ENCODE measurements at regions not wholly inside any gene's neighbourhood (a gene's known extent, or its start where the extent isn't known, plus 50 kb on each side); places are given as distances from the start of the nearest gene placed in this dataset.

GRCh38 chr3:95994338-95994737 lies 820.1 kb upstream of the EPHA6 start:
- no peak for TF ChIP-seq NANOG (IDR thresholded peaks at IDR 0.05; ENCODE audit: borderline replicate concordance)
- Mint-ChIP-seq H3K36me3 (ENCODE audit: low read depth) (peaks cover 6% of the 10 kb centered on the region; the same call in 2 of the 3 replicates), H3K9me3 (peaks cover 7% of the 10 kb centered on the region), H3K4me3 (no peak overlapping the region), H3K4me1 (no peaks in the 10 kb centered on the region), H3K27me3 (ENCODE audit: insufficient read depth, low read depth, poor library complexity) (no peaks in the 10 kb centered on the region), H3K27ac (no peak overlapping the region)
- H3K9me2 ChIP-seq (ENCODE audit: insufficient read depth) = no peaks in the 10 kb centered on the region
- H3F3A ChIP-seq (replicated peaks; ENCODE audit: low read depth) = no peaks in the 10 kb centered on the region
- no peak overlapping the region for H3K27ac ChIP-seq (ENCODE audit: low read depth)
- DNase-seq (ENCODE audit: low spot score) (no peak), ATAC-seq (no peak)
- H3K79me2 ChIP-seq (replicated peaks; ENCODE audit: insufficient read depth) = no peaks in the 10 kb centered on the region
- no peaks in the 10 kb centered on the region for H4K20me1 ChIP-seq (replicated peaks; ENCODE audit: insufficient read depth)
- H3K4me1 ChIP-seq (ENCODE audit: insufficient read depth) = no peaks in the 10 kb centered on the region
- H3K36me3 ChIP-seq (ENCODE audit: insufficient read depth) = no peaks in the 10 kb centered on the region
- H3K4me3 ChIP-seq = no peak overlapping the region
- H2AFZ ChIP-seq = no peak overlapping the region
- no peak overlapping the region for H3K4me2 ChIP-seq
- H3K27me3 ChIP-seq (ENCODE audit: insufficient read depth) = no peaks in the 10 kb centered on the region

GRCh38 chr3:96000966-96001365 lies 813.4 kb upstream of the EPHA6 start:
- H3K79me2 ChIP-seq (replicated peaks; ENCODE audit: insufficient read depth) = no peaks in the 10 kb centered on the region
- H3K4me1 ChIP-seq (ENCODE audit: insufficient read depth) = no peaks in the 10 kb centered on the region
- H3K9me2 ChIP-seq (ENCODE audit: insufficient read depth) = no peaks in the 10 kb centered on the region
- H2AFZ ChIP-seq = no peak overlapping the region
- H3K27ac ChIP-seq (ENCODE audit: low read depth) = no peak overlapping the region
- no peaks in the 10 kb centered on the region for H3K36me3 ChIP-seq (ENCODE audit: insufficient read depth)
- Mint-ChIP-seq H3K9me3 (peaks cover 29% of the 10 kb centered on the region), H3K4me1 (no peaks in the 10 kb centered on the region), H3K27me3 (ENCODE audit: insufficient read depth, low read depth, poor library complexity) (no peaks in the 10 kb centered on the region), H3K27ac (no peak overlapping the region), H3K4me3 (no peak overlapping the region), H3K36me3 (ENCODE audit: low read depth) (peaks cover 18% of the 10 kb centered on the region)
- H3F3A ChIP-seq (replicated peaks; ENCODE audit: low read depth) = no peaks in the 10 kb centered on the region
- DNase-seq (ENCODE audit: low spot score) (no peak), ATAC-seq (no peak)
- TF ChIP-seq REST (IDR thresholded peaks at IDR 0.05; ENCODE audit: unreplicated experiment) (no peak), CREB1 (CRISPR knock-in tag; IDR thresholded peaks at IDR 0.05; ENCODE audit: low read depth) (no peak), ETS1 (IDR thresholded peaks at IDR 0.05) (no peak), POLR2AphosphoS5 (IDR thresholded peaks at IDR 0.05; ENCODE audit: low read depth) (no peak)
- H4K20me1 ChIP-seq (replicated peaks; ENCODE audit: insufficient read depth) = no peaks in the 10 kb centered on the region
- H3K27me3 ChIP-seq (ENCODE audit: insufficient read depth) = no peaks in the 10 kb centered on the region
- H3K4me2 ChIP-seq = no peak overlapping the region
- H3K4me3 ChIP-seq = no peak overlapping the region

GRCh38 chr3:96007650-96008195 lies 806.7 kb upstream of the EPHA6 start:
- Mint-ChIP-seq H3K27ac (no peak overlapping the region), H3K36me3 (ENCODE audit: low read depth) (no peaks in the 10 kb centered on the region), H3K9me3 (no peaks in the 10 kb centered on the region; the same call in 2 of the 3 replicates), H3K4me3 (no peak overlapping the region), H3K4me1 (no peaks in the 10 kb centered on the region), H3K27me3 (ENCODE audit: insufficient read depth, low read depth, poor library complexity) (no peaks in the 10 kb centered on the region)
- Histone ChIP-seq H4K20me1 (replicated peaks; ENCODE audit: insufficient read depth) (no peaks in the 10 kb centered on the region), H3K4me2 (no peak overlapping the region), H2AFZ (no peak overlapping the region), H3K27me3 (ENCODE audit: insufficient read depth) (no peaks in the 10 kb centered on the region), H3K4me3 (no peak overlapping the region), H3K4me1 (ENCODE audit: insufficient read depth) (no peaks in the 10 kb centered on the region), H3K36me3 (ENCODE audit: insufficient read depth) (no peaks in the 10 kb centered on the region), H3K9me2 (ENCODE audit: insufficient read depth) (peaks cover 8% of the 10 kb centered on the region), H3F3A (replicated peaks; ENCODE audit: low read depth) (no peaks in the 10 kb centered on the region), H3K79me2 (replicated peaks; ENCODE audit: insufficient read depth) (no peaks in the 10 kb centered on the region), H3K27ac (ENCODE audit: low read depth) (no peak overlapping the region)
- no peak for DNase-seq (ENCODE audit: low spot score)
- ATAC-seq = no peak
- no peak for TF ChIP-seq CREB1 (CRISPR knock-in tag; IDR thresholded peaks at IDR 0.05; ENCODE audit: low read depth)
- TF ChIP-seq ZNF331 (CRISPR knock-in tag; IDR thresholded peaks at IDR 0.05; ENCODE audit: low read depth) = no peak
- TF ChIP-seq JUNB (IDR thresholded peaks at IDR 0.05; ENCODE audit: unreplicated experiment) = no peak
- TF ChIP-seq NANOG (IDR thresholded peaks at IDR 0.05; ENCODE audit: borderline replicate concordance) = no peak
- no peak for TF ChIP-seq CTCF (conservative IDR thresholded peaks at IDR 0.05; ENCODE audit: low read depth in 2 of 2)
- no peak for TF ChIP-seq STAT1 (IDR thresholded peaks at IDR 0.05; ENCODE audit: unreplicated experiment)
- no peak for TF ChIP-seq POLR2AphosphoS5 (IDR thresholded peaks at IDR 0.05; ENCODE audit: low read depth)
- no peak for TF ChIP-seq EZH2 (IDR thresholded peaks at IDR 0.05; ENCODE audit: low read depth, unreplicated experiment)

All from GM23338 (cell line).